ENCODE measurements at regions not wholly inside any gene's neighbourhood (a gene's known extent, or its start where the extent isn't known, plus 50 kb on each side); places are given as distances from the start of the nearest gene placed in this dataset.

DNA sequence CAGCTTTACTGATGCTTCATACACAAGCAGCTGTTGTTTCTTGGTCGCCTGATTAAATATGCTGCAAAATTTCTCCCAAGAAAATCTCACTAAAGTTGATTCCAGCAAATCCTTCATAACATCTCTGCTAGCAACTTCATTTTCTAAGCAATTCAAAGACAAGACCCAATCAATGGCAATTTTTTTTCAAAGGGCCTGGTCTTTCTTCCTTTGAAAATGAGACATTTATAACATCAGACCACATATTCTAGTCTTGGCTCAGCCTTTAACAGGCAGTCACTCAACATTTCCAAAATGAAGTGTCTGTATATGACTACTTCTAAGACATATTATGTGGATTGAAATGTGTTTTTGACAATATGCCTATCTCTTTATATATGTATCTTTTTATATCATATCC is 702.6 kb downstream of the KCNA4 start:
- Histone ChIP-seq H3K36me3 (ENCODE audit: insufficient read depth, low read length) (no peaks in the 10 kb centered on the region), H4K20me1 (ENCODE audit: insufficient read depth, low read length) (no peaks in the 10 kb centered on the region), H3K9ac (ENCODE audit: low read depth, low read length) (no peak overlapping the region), H3K27ac (ENCODE audit: low read length) (no peak overlapping the region), H3K27me3 (ENCODE audit: insufficient read depth, low read length, poor library complexity) (no peaks in the 10 kb centered on the region), H3K4me3 (ENCODE audit: low read depth in 1 of 2, low read length in 2 of 2) (no peak overlapping the region), H3K4me1 (ENCODE audit: insufficient read depth, low read length) (no peaks in the 10 kb centered on the region), H3K79me2 (ENCODE audit: insufficient read depth, low read length) (no peaks in the 10 kb centered on the region), H3K9me3 (ENCODE audit: insufficient read depth, low read length, severe bottlenecking) (no peaks in the 10 kb centered on the region), H3K4me2 (ENCODE audit: insufficient read depth, low read length) (no peak overlapping the region), H2AFZ (ENCODE audit: low read depth, low read length) (no peak overlapping the region)
- TF ChIP-seq EZH2 (IDR thresholded peaks at IDR 0.05; ENCODE audit: borderline replicate concordance, low read depth, low read length, severe bottlenecking) (no peak), CTCF (IDR thresholded peaks at IDR 0.05; ENCODE audit: borderline replicate concordance, extremely low read depth, low read length, poor library complexity, severe bottlenecking) (no peak)
- DNase-seq (no peak), ATAC-seq (ENCODE audit: insufficient read depth, low read depth) (no peak)

- Histone ChIP-seq H3K27ac (ENCODE audit: low read length) (no peak overlapping the region), H3K36me3 (ENCODE audit: insufficient read depth, low read length) (no peaks in the 10 kb centered on the region), H3K9ac (ENCODE audit: low read depth, low read length) (no peak overlapping the region), H3K79me2 (ENCODE audit: insufficient read depth, low read length) (no peaks in the 10 kb centered on the region), H3K4me2 (ENCODE audit: insufficient read depth, low read length) (no peak overlapping the region), H3K4me3 (ENCODE audit: low read depth in 1 of 2, low read length in 2 of 2) (no peak overlapping the region), H2AFZ (ENCODE audit: low read depth, low read length) (no peak overlapping the region), H3K27me3 (ENCODE audit: insufficient read depth, low read length, poor library complexity) (no peaks in the 10 kb centered on the region), H4K20me1 (ENCODE audit: insufficient read depth, low read length) (no peaks in the 10 kb centered on the region), H3K4me1 (ENCODE audit: insufficient read depth, low read length) (no peaks in the 10 kb centered on the region), H3K9me3 (ENCODE audit: insufficient read depth, low read length, severe bottlenecking) (no peaks in the 10 kb centered on the region)
- ATAC-seq (ENCODE audit: insufficient read depth, low read depth) (no peak), DNase-seq (no peak)
- TF ChIP-seq EZH2 (IDR thresholded peaks at IDR 0.05; ENCODE audit: borderline replicate concordance, low read depth, low read length, severe bottlenecking), result no peak
- no peak for TF ChIP-seq CTCF (IDR thresholded peaks at IDR 0.05; ENCODE audit: borderline replicate concordance, extremely low read depth, low read length, poor library complexity, severe bottlenecking)
These were observed 704.0 kb downstream of the KCNA4 start for GRCh38 chr11:29312812-29313211.

DNA sequence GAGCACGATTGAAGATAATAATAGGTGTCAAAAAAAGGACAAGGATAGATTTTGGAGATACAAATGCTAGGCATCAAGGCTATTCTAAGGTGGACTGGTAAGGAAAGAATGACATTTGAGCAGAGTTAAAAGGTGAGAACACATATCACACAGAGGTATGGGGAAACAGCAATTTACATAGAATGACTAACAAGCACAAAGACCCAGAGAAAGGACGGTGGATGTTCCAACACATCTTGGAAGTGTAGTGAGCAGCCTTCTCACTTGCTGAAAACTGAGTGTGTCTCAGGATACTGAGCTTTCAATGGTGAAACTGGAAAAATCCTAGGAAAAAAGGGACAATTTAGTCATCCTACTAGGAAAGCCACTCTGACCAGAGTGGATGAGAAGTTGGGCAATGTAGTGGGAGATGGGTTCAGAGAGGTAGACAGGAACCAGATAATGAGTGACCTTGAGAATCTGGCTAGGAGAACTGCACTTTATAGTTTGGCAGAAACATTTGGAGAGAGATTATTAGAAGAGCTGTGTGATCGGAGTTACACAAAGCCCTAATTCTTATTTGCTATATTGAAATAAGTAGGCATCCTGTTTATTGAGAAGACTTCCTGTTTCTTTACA is 706.0 kb downstream of the KCNA4 start:
- Histone ChIP-seq H3K4me3 (ENCODE audit: low read depth in 1 of 2, low read length in 2 of 2) (no peak overlapping the region), H3K4me1 (ENCODE audit: insufficient read depth, low read length) (no peaks in the 10 kb centered on the region), H4K20me1 (ENCODE audit: insufficient read depth, low read length) (no peaks in the 10 kb centered on the region), H3K9me3 (ENCODE audit: insufficient read depth, low read length, severe bottlenecking) (no peaks in the 10 kb centered on the region), H3K79me2 (ENCODE audit: insufficient read depth, low read length) (no peaks in the 10 kb centered on the region), H3K9ac (ENCODE audit: low read depth, low read length) (no peak overlapping the region), H3K27me3 (ENCODE audit: insufficient read depth, low read length, poor library complexity) (no peaks in the 10 kb centered on the region), H3K27ac (ENCODE audit: low read length) (no peak overlapping the region), H3K4me2 (ENCODE audit: insufficient read depth, low read length) (no peak overlapping the region), H2AFZ (ENCODE audit: low read depth, low read length) (no peak overlapping the region), H3K36me3 (ENCODE audit: insufficient read depth, low read length) (no peaks in the 10 kb centered on the region)
- no peak for ATAC-seq (ENCODE audit: insufficient read depth, low read depth)
- DNase-seq, result no peak
- TF ChIP-seq CTCF (IDR thresholded peaks at IDR 0.05; ENCODE audit: borderline replicate concordance, extremely low read depth, low read length, poor library complexity, severe bottlenecking) (no peak), EZH2 (IDR thresholded peaks at IDR 0.05; ENCODE audit: borderline replicate concordance, low read depth, low read length, severe bottlenecking) (no peak)

Data from DND-41 (cell line).